ENCODE measurements at regions not wholly inside any gene's neighbourhood (a gene's known extent, or its start where the extent isn't known, plus 50 kb on each side); places are given as distances from the start of the nearest gene placed in this dataset.

DNA sequence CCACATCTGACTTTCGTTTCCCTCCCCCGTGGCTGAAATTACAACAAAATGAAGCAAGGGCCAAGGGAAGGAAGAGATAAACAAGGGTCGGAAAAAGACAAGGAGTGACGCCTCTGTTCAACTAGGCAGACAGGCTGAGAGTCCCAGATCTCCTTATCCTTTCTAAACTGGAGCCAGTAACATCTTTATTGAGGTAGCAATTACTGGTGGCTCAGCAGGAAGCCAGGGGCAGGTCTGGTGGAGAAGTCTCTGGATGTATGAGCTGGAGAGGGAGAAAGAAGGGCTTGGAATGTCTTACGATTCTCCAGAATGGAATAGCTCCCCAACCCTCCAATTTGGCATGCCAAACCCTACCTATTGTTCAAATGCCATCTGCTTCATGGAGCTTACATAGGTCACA is 190.8 kb upstream of the BRINP1 start:
- in situ Hi-C loops (cut with HindIII; ENCODE audit: low pct_unique_long_range_greater_than_20kb, low sequenced_read_pairs), result no loop called here
- DNase-seq (ENCODE audit: low read depth), result no peak

DNA sequence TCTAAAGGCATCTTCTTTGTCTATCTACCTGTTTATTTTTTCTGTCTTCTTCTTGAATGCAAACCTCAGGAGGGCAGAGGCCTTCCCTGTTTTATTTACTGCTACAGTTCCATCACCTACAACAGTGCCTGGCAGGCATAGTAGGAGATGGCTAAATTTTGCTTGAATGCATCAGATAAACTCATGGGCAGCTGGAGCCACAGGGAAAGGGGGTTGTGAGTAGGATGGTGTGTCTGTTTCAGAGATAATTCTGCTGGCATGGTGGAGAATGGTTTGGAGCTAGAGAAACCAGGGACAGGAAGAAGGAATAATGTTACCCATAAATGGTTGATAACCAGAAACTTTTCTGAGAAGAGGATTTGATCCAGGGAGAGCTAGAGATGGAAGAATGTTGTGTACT is 189.8 kb upstream of the BRINP1 start:
- in situ Hi-C loops (cut with HindIII; ENCODE audit: low pct_unique_long_range_greater_than_20kb, low sequenced_read_pairs), result no loop called here
- no peak for DNase-seq (ENCODE audit: low read depth)

DNA sequence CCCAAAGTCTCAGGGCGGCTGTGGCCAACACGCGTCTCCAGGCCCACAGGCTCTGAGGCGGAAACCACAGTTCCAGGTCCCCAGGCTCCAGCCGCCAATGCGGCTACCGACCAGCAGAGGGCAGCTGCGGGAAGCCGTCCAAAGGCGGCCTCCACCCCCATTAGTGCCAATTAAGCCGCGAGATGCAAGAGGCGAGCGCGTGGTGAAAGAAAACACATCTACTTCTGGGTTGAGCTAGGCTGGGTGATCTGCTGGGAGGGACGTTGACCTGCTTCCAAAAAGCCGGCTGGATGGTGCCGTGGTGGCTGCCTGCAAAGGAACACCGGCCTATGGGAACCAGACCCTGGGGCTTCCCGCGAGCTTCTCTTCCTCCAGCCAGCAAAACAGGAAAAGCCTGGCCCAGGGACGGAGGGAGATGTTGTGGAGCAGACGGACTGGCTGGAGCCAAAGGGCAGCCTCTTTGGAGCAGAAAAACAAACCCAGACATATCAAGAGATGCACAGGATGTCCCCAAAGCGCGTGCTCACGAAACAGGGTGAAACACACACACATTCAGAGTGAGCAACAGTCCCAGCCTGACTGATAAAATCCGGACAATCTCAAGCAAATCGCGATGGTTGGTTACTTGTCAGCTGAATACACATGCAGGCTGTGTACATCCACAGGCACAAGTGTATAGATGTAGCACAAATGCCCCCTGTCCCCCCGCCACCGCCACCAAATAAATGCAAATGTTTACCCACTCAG is 187.1 kb upstream of the BRINP1 start:
- peak; percentile 47 for DNase-seq (ENCODE audit: low read depth)
- in situ Hi-C loops (cut with HindIII; ENCODE audit: low pct_unique_long_range_greater_than_20kb, low sequenced_read_pairs), result no loop called here

DNA sequence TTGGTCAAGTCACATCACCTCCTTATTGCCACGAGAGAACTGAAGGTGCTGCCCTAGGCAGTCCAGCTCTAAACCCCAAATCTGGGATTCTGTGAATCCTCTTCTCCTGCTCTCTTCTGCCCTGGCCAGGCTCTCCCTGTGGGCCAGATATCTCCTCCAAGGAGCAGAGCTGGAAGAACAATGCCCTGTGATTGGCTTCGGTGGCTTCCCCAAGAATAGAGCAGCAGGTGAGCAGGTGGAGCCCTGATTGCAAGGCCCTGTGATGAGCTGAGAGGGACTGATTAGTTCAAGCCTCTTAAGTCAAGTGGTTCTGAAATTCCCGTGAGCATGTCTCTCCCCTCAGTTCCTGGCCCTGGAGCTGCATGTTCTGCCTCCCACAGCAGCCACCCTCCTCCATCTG is 175.3 kb upstream of the BRINP1 start:
- DNase-seq (ENCODE audit: low read depth), result no peak
- in situ Hi-C loops (cut with HindIII; ENCODE audit: low pct_unique_long_range_greater_than_20kb, low sequenced_read_pairs), result no loop called here

DNA sequence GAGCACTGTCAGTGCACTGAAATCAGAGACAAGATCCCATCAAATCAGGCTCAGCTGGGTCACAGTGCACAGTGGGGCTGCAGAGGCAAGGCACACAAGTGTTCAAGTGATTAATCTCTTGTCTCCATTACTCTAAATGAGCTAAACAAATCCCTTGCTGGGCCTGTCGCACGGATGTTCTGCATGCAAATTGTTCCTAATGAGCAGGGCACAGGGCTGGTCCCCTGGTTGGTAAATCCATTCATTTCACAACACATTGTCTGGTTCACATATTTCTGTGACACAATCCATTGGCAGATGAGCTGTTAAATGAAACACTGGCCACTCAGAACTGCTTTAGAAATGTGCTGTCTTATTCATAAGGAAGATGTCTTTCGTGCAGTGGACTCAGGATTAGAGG is 167.9 kb upstream of the BRINP1 start:
- in situ Hi-C loops (cut with HindIII; ENCODE audit: low pct_unique_long_range_greater_than_20kb, low sequenced_read_pairs), result no loop called here
- no peak for DNase-seq (ENCODE audit: low read depth)

DNA sequence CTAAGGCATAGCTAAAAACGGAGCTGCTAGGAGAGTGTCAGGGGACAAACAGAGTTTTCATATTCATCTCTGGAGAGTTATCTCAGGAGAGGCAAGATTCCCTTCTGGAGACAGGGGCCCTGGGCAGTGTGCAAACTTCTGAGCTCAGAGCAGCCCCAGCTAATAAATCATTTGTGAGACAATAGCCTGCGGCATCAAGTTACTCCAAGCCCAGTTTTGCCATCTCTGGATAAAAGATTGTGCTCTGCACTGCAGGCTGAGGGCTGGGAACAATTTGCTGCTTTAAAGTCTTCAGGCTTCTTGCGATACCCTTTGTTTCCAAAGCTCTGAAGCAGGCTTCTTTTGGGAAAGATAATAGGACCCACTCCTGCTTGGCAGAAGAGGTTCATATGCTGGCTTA is 164.3 kb upstream of the BRINP1 start:
- in situ Hi-C loops (cut with HindIII; ENCODE audit: low pct_unique_long_range_greater_than_20kb, low sequenced_read_pairs), result no loop called here
- DNase-seq (ENCODE audit: low read depth), result no peak

DNA sequence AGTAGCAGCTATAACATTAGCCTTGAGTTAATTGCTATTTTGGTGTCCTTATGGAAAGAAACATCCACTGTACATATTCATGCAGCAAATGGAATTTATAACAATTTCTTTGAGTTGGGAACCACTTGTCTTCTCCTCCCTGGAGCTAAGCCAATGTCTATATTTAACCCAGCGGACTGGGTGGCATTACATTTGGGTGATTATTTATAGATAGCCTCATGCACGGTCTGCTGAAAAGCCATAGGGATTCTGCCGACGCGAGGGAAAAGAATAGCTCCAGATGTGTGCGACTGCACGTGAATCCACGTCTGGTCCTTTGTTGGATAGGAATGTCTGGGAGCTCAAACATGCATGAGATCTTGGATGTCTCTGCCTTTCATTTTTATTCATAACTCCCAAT is 157.5 kb upstream of the BRINP1 start:
- in situ Hi-C loops (cut with HindIII; ENCODE audit: low pct_unique_long_range_greater_than_20kb, low sequenced_read_pairs), result no loop called here

DNA sequence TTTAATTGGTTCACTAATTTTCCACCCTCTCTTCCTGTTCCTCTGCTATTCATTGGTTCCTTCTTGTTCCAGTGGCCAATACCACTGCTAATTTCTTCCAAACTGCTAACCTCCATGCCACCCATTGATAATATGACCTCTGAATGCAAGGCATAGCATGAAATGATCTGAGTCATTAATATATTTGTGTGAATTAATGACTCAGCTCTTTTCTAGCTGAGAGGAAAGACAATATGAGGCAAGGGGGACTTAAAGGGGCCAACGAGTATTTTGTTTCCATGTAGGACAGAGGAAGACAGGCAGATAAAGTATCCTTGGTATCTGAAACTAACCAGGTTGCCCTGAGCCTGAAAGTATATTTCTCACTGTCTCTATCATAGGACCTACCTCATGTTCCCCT is 154.3 kb upstream of the BRINP1 start:
- in situ Hi-C loops (cut with HindIII; ENCODE audit: low pct_unique_long_range_greater_than_20kb, low sequenced_read_pairs), result no loop called here

More for the DNA sequence above, 157.5 kb upstream of the BRINP1 start:
- no peak for DNase-seq (ENCODE audit: low read depth)

DNA sequence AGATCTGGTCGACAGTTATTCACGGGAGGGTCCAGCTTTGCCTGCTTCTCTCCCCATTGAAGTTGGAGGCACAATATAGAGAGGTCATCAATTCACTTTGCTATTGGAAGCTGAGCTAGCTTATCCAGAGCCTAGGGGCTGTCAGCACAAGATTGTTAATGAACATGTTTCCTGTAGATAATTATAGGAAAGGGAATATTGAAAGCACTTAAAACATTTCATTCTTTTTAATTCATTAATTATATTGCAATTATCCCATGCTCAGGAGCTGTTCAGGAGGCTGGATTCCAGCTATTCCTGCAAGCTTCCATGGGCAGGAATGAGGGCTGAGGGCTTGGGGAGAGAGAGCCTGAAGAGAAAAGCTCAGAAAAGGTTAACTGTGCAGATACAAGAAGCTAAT is 153.1 kb upstream of the BRINP1 start:
- DNase-seq (ENCODE audit: low read depth), result no peak
- in situ Hi-C loops (cut with HindIII; ENCODE audit: low pct_unique_long_range_greater_than_20kb, low sequenced_read_pairs), result no loop called here

More for the DNA sequence above, 154.3 kb upstream of the BRINP1 start:
- DNase-seq (ENCODE audit: low read depth), result no peak

DNA sequence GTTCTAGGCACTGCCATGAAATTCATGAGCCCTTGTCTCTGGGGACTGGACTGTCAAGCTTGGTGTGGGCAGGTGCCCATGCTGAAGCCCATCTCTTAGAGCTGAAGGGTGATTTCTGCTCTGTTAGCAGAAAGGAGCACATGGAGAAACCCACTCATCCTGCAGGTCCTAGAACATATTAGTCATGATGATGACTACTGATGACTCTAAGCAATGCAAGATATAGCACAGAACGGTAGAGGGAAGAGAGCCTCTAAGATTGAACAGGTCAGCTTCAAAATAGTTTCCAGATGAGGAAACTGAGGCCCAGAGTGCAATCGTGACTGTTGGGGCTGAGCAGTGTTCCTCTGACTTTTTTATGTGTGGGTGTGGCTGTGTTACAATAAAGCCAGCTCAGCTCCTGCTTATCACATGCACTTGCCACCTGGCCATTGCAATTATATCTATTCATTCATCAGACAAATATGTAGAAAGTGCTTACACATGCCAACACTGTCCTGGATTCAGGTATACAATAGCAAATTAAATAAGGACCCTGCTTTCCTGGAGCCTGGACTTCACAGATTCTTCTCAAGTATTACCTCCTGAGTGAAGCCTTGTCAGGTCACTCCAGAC is 140.2 kb upstream of the BRINP1 start:
- in situ Hi-C loops (cut with HindIII; ENCODE audit: low pct_unique_long_range_greater_than_20kb, low sequenced_read_pairs), result no loop called here
- DNase-seq (ENCODE audit: low read depth), result no peak

DNA sequence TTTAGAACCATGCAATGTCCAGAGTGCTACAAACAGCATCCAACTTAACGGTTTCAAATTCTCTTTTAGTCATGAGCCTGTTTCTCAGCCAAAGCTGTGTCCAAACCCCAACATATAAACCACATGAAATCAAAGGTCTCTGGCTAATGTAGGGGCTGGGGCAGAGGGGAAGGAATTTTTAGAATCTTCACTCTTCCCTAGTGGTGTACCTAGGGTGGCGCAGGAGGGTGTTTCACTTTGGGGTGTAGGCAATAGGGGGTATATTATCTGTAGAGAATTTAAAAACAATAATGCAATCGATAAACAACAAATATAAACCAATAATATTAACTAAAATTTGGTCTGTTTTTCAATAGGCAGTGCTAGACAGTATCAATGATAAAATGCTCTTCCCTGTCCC is 132.1 kb upstream of the BRINP1 start:
- in situ Hi-C loops (cut with HindIII; ENCODE audit: low pct_unique_long_range_greater_than_20kb, low sequenced_read_pairs), result no loop called here
- DNase-seq (ENCODE audit: low read depth), result no peak

DNA sequence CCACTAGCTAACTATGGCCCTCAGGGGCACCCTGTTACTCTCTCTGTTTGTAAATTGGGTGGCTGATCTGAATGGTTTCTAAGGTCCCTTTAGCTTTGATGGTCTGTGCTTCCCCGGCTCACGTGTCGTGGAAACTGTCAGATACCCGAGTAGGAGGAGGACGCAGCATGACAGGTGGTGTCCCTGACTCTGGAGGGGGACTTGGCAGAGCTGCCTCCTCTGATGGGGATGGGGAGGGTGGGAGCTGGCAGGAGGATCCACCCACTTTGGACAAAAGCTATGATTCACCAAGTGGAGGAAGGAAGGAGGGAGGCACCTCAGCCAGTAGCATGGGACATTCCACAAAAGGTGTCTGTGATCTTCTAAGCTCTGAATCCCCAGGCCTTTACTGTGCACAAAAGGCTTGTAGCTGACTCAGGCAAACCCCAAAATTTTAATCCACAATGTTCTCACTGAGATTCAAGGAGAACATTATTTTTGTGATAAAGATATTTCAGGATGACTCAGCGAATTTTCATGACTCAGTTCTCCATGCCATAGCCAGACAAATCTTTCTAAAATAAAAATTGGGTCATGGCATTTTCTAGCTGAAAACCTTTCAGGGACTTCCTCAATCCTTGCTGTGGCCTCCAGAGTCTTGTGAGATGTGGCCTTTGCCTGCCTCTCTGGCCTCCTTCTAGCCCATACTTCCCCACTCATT is 131.0 kb upstream of the BRINP1 start:
- in situ Hi-C loops (cut with HindIII; ENCODE audit: low pct_unique_long_range_greater_than_20kb, low sequenced_read_pairs), result no loop called here
- no peak for DNase-seq (ENCODE audit: low read depth)

DNA sequence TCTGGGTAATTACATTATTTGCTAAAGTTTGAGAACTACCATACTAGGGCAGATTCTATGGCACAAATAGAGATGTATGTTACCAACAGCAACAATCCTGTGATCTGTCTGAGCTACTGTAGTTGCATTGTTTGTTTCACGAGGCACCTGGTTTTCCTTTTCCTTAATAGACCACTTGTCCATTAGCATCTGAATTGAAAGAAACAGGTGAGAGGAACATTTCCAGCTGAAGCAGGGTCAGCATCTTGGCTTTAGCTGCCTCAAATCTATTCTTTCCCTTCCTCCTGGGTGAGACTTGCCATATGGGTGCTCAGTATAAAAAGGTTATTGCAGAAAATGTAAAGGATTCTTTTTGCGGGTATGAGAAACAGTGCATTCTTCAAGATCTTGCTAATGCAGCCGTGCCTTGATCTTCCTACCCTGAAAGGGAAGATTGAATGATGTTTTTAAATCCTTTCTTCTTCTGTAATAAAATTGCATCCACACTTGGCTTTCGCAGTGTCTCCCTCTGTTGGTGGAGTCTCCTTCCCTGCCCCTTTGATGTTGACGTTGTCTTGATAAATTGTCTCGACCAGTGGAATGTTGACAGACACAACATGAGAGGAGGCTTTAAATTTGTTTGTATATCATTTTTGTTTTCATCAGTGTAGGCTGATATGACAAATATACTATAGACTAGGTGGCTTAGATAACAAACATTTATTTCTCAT is 118.0 kb upstream of the BRINP1 start:
- in situ Hi-C loops (cut with HindIII; ENCODE audit: low pct_unique_long_range_greater_than_20kb, low sequenced_read_pairs), result no loop called here
- DNase-seq (ENCODE audit: low read depth), result no peak

DNA sequence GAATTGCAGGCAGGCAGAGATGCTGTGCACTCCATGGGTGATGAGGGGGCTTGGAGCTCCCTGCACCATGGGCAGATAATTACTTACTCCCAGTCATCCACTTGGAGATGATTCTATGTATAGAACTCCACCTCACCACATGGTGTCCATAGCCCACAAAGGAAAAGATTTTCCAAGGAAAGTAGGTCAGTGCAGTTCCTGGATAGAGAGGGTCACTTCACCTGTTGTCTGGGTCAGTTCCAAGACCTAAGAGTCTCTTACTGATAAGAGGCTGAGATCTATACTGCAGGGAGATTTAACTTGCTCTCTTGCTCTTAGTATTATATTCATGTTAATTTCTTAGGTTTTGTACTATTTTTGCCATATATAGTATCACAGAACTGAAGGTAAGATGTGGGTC is 113.9 kb upstream of the BRINP1 start:
- in situ Hi-C loops (cut with HindIII; ENCODE audit: low pct_unique_long_range_greater_than_20kb, low sequenced_read_pairs), result no loop called here

DNA sequence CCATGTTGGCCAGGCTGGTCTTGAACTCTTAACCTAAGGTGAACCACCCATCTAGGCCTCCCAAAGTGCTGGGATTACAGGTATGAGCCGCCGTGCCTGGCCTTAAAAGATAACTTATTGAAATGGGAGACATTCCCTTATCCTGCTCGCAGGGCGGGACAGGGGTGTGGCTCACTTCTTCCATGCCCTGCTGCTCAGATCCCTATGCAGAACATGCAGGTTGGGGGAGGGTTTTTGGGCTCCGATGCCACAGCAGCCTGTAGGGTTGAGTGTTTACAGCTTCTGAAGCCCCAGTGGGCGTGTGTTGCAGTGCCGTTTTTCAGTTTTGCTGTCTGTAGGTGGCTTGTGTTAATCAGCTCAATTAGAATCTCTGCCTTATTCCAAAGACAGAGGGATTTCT is 108.0 kb upstream of the BRINP1 start:
- DNase-seq (ENCODE audit: low read depth), result no peak
- in situ Hi-C loops (cut with HindIII; ENCODE audit: low pct_unique_long_range_greater_than_20kb, low sequenced_read_pairs), result no loop called here

More for the DNA sequence above, 113.9 kb upstream of the BRINP1 start:
- DNase-seq (ENCODE audit: low read depth), result no peak

DNA sequence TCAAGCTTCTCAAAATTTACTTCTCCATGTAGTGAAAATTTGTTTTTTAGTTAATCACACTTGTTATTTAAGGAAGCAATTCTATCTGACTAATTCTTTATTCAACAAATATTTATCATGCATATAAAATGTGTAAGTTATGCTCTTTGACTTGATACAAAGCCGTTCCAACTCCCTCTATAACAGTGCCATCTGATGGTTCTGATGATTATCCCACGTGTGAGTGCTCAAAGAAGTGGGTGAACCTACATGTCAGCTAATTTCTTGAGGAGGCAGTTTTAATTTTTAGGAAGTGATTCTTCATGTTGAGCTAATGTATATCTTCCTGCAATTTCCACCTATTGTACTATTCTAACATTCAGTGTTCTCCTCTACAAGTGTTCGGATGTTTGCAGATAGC is 88.8 kb upstream of the BRINP1 start:
- DNase-seq (ENCODE audit: low read depth), result no peak
- in situ Hi-C loops (cut with HindIII; ENCODE audit: low pct_unique_long_range_greater_than_20kb, low sequenced_read_pairs), result no loop called here

DNA sequence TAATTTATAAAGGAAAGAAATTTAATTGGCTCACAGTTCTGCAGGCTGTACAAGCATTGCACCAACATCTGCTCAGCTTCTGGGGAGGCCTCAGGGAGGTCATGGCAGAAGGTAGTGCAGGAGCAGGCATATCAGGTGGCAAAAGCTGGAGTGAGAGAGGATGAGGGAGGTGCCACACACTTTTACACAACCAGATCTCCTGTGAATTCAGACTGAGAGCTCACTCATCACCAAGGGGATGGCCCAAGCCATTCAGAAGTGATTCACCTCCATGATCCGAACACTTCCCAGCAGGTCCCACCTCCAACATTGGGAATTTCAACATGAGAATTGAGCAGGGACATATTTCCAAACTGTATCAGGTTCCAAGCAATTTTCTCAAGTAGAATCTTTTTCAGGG is 84.7 kb upstream of the BRINP1 start:
- in situ Hi-C loops (cut with HindIII; ENCODE audit: low pct_unique_long_range_greater_than_20kb, low sequenced_read_pairs), result no loop called here
- DNase-seq (ENCODE audit: low read depth), result no peak

DNA sequence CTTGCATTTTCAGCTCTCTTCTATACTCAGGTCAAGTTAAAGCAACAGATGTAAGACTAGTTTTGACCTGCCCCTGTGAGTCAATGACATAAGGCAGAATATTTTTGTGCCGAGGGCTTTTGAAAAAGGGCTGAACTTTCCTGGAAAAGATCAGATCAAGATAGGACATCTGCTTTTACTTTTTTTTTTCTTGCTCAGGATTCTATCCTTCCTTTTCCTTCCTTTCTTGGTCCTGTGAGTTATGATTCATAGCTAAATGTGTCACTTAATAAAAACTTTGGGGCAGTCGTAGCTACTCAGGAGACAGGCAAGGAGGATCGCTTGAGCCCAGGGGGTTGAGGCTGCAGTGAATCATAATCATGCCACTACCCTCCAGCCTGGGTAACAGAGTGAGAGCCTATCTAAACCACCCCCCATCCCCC is 84.3 kb upstream of the BRINP1 start:
- in situ Hi-C loops (cut with HindIII; ENCODE audit: low pct_unique_long_range_greater_than_20kb, low sequenced_read_pairs), result no loop called here
- DNase-seq (ENCODE audit: low read depth), result peak; percentile 44

DNA sequence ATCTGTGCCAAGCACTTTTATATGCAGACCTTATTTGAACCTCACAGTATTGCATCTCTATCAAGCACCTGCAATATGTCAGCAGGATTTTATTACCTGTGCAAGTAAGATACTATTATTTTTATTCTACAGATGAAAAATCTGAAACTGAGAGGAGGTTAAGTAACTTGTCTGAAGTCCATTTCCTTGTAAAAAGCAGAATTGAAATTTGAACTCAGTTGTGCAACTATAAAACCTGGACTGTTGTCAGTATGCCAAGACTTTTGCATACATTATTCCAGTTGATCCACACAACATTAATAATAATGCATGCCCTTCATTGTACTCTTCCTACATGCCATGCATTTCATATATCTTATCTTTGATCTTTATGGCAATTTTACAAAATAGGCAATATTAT is 82.2 kb upstream of the BRINP1 start:
- no peak for DNase-seq (ENCODE audit: low read depth)
- in situ Hi-C loops (cut with HindIII; ENCODE audit: low pct_unique_long_range_greater_than_20kb, low sequenced_read_pairs), result no loop called here

Measured in Caki2 (cell line).